Liver (tissue), 3 donors: ENCODE measurements at regions not wholly inside any gene's neighbourhood (a gene's known extent, or its start where the extent isn't known, plus 50 kb on each side); places are given as distances from the start of the nearest gene placed in this dataset.

Experiments
- CTCF ChIP-seq: fragments of 150-350 bp; IDR thresholded peaks from 2 replicates; pipeline ENCODE4 v1.5.1; 2017; ENCODE audit warnings: improper control_type of control experiment, low read depth, low read length; ENCODE audit not compliant: missing input control
- FOXA1 ChIP-seq: IDR thresholded peaks from 2 replicates; pipeline ENCODE4 v1.6.1; 2016; ENCODE audit warnings: antibody characterized with exemption
- RAD21 ChIP-seq, 2 donors: IDR thresholded peaks; 2 replicates each; pipeline ENCODE4 v1.6.1; 2016; ENCODE audit warnings: antibody characterized with exemption in 2 of 2, mild to moderate bottlenecking in 2 of 2
- REST ChIP-seq: IDR thresholded peaks from 2 replicates; pipeline ENCODE4 v1.6.1; 2016; ENCODE audit warnings: antibody characterized with exemption, mild to moderate bottlenecking
- TAF1 ChIP-seq: conservative IDR thresholded peaks from 2 replicates; pipeline ENCODE4 v1.6.1; 2016; ENCODE audit warnings: antibody characterized with exemption, mild to moderate bottlenecking
- YY1 ChIP-seq: IDR thresholded peaks from 2 replicates; pipeline ENCODE4 v1.6.1; 2016; ENCODE audit warnings: antibody characterized with exemption, mild to moderate bottlenecking
- TF ChIP-seq, protein P1 (sequence below): IDR thresholded peaks from 2 replicates; pipeline ENCODE4 v1.6.1; 2016; ENCODE audit warnings: antibody characterized with exemption
- donor health status: healthy.
- donor health status: healthy.

DNA sequence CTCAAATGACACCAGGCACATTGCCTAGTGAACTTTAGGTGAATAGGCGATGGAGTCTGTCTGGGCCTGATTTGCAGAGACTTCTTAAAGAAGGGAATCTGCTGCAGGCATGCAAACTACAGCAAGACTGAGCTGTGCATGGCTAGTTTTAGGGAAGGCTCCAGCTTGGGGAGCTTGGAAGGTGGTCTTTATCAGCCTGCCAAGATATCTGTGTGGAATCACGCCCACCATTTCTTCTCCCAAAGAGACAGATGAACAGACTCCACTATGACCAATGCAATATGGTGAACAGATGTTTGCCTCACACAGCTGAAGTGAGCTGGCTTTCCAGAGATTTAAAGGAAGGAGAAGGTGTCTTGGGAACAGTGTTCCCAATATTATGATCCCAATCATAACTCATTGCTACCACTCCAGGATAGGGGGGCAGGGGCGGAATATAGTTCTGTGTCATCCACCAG lies 129.0 kb upstream of the HMHB1 start:
- TF ChIP-seq CTCF = no peak
- no peak for TF ChIP-seq FOXA1
- TF ChIP-seq RAD21 (IDR thresholded peaks at IDR 0.05) = no peak
- TF ChIP-seq YY1 = no peak
- TF ChIP-seq, protein P1, sequence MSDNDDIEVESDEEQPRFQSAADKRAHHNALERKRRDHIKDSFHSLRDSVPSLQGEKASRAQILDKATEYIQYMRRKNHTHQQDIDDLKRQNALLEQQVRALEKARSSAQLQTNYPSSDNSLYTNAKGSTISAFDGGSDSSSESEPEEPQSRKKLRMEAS = no peak
- TF ChIP-seq TAF1 = no peak
- no peak for TF ChIP-seq REST
